SK-N-SH treated with all-trans-retinoic acid at 6 μM for 48 hours (cell line): ENCODE measurements at regions not wholly inside any gene's neighbourhood (a gene's known extent, or its start where the extent isn't known, plus 50 kb on each side); places are given as distances from the start of the nearest gene placed in this dataset.

Experiments
- ATAC-seq: fragments of 200-7000 bp; cut with Tn5 transposase; 3 replicates; pipeline ENCODE4 v1.9.1; 2020; ENCODE audit warnings: mild to moderate bottlenecking, moderate library complexity
- ARNTL ChIP-seq: fragments of 450-650 bp; formaldehyde crosslinking; IDR thresholded peaks from 2 replicates; pipeline ENCODE4 v1.5.0; 2020; ENCODE audit warnings: low read depth, mild to moderate bottlenecking, moderate library complexity, borderline replicate concordance
- BACH2 ChIP-seq: fragments of 250-450 bp; sonication (Bioruptor Pico); IDR thresholded peaks from 2 replicates; pipeline ENCODE4 v1.9.0; 2021; ENCODE audit warnings: mild to moderate bottlenecking, borderline replicate concordance
- CREB5 ChIP-seq: fragments of 250-450 bp; sonication (Bioruptor Pico); IDR thresholded peaks from 2 replicates; pipeline ENCODE4 v1.5.1; 2020; ENCODE audit warnings: low read depth, mild to moderate bottlenecking, moderate library complexity
- CSDC2 ChIP-seq: fragments of 250-450 bp; sonication (Bioruptor Pico); IDR thresholded peaks from 2 replicates; pipeline ENCODE4 v1.5.0; 2020; ENCODE audit warnings: mild to moderate bottlenecking, moderate library complexity
- CSRNP3 ChIP-seq: fragments of 250-450 bp; sonication (Bioruptor Pico); IDR thresholded peaks from 2 replicates; pipeline ENCODE4 v1.5.1; 2021; ENCODE audit warnings: mild to moderate bottlenecking, moderate library complexity
- ESRRG ChIP-seq: fragments of 250-450 bp; sonication (Bioruptor Pico); IDR thresholded peaks from 2 replicates; pipeline ENCODE4 v1.6.1; 2021; ENCODE audit warnings: mild to moderate bottlenecking
- GLIS3 ChIP-seq: fragments of 250-450 bp; sonication (Bioruptor Pico); IDR thresholded peaks from 2 replicates; pipeline ENCODE4 v1.5.0; 2020; ENCODE audit warnings: mild to moderate bottlenecking, moderate library complexity
- ISL1 ChIP-seq: fragments of 250-450 bp; sonication (Bioruptor Pico); IDR thresholded peaks from 2 replicates; pipeline ENCODE4 v2.1.2; 2022; ENCODE audit warnings: mild to moderate bottlenecking, moderate library complexity
- OSR1 ChIP-seq: fragments of 250-450 bp; sonication (Bioruptor Pico); IDR thresholded peaks from 2 replicates; pipeline ENCODE4 v1.8.0; 2022; ENCODE audit warnings: moderate library complexity, mild to moderate bottlenecking, inconsistent platforms
- PATZ1 ChIP-seq: fragments of 250-450 bp; sonication (Bioruptor Pico); IDR thresholded peaks from 2 replicates; pipeline ENCODE4 v1.8.0; 2020; ENCODE audit warnings: mild to moderate bottlenecking, moderate library complexity, borderline replicate concordance
- POU6F1 ChIP-seq: fragments of 250-450 bp; sonication (Bioruptor Pico); IDR thresholded peaks from 2 replicates; pipeline ENCODE4 v1.8.0; 2021; ENCODE audit warnings: low read depth, mild to moderate bottlenecking, moderate library complexity, borderline replicate concordance
- PPARA ChIP-seq: fragments of 250-450 bp; sonication (Bioruptor Pico); IDR thresholded peaks from 2 replicates; pipeline ENCODE4 v1.5.0; 2020; ENCODE audit warnings: mild to moderate bottlenecking, borderline replicate concordance
- RARB ChIP-seq: fragments of 250-450 bp; sonication (Bioruptor Pico); IDR thresholded peaks from 2 replicates; pipeline ENCODE4 v1.8.0; 2021; ENCODE audit warnings: mild to moderate bottlenecking, moderate library complexity
- SNAI2 ChIP-seq: fragments of 250-450 bp; sonication (Bioruptor Pico); IDR thresholded peaks from 2 replicates; pipeline ENCODE4 v1.5.0; 2020; ENCODE audit warnings: mild to moderate bottlenecking, moderate library complexity
- TCF4 ChIP-seq: fragments of 250-450 bp; sonication (Bioruptor Pico); IDR thresholded peaks from 2 replicates; pipeline ENCODE4 v1.8.0; 2021; ENCODE audit warnings: mild to moderate bottlenecking, moderate library complexity, borderline replicate concordance
- TOX ChIP-seq: fragments of 250-450 bp; sonication (Bioruptor Pico); IDR thresholded peaks from 2 replicates; pipeline ENCODE4 v1.8.0; 2021; ENCODE audit warnings: mild to moderate bottlenecking, moderate library complexity, borderline replicate concordance
- TSHZ2 ChIP-seq: fragments of 250-450 bp; sonication (Bioruptor Pico); IDR thresholded peaks from 2 replicates; pipeline ENCODE4 v1.5.0; 2020; ENCODE audit warnings: mild to moderate bottlenecking, moderate library complexity
- ZC3H10 ChIP-seq: fragments of 250-450 bp; sonication (Bioruptor Pico); IDR thresholded peaks from 2 replicates; pipeline ENCODE4 v1.5.1; 2021; ENCODE audit warnings: mild to moderate bottlenecking, moderate library complexity
- ZFP3 ChIP-seq: fragments of 250-450 bp; sonication (Bioruptor Pico); IDR thresholded peaks from 2 replicates; pipeline ENCODE4 v1.5.0; 2020; ENCODE audit warnings: mild to moderate bottlenecking, moderate library complexity
- ZFP30 ChIP-seq: fragments of 450-650 bp; formaldehyde crosslinking; IDR thresholded peaks from 2 replicates; pipeline ENCODE4 v1.5.0; 2022; ENCODE audit warnings: mild to moderate bottlenecking, moderate library complexity
- ZNF565 ChIP-seq: fragments of 450-650 bp; formaldehyde crosslinking; conservative IDR thresholded peaks from 2 replicates; pipeline ENCODE4 v1.5.0; 2020; ENCODE audit warnings: low read depth, mild to moderate bottlenecking, moderate library complexity
- ZNF70 ChIP-seq: fragments of 450-650 bp; formaldehyde crosslinking; IDR thresholded peaks from 2 replicates; pipeline ENCODE4 v1.5.0; 2020; ENCODE audit warnings: mild to moderate bottlenecking, moderate library complexity
- ZNF8 ChIP-seq: fragments of 450-650 bp; formaldehyde crosslinking; IDR thresholded peaks from 2 replicates; pipeline ENCODE4 v1.5.0; 2020; ENCODE audit warnings: mild to moderate bottlenecking, moderate library complexity

- ATAC-seq: no peak
- TF ChIP-seq ARNTL (no peak), ZC3H10 (CRISPR knock-in tag) (no peak), ZNF8 (CRISPR knock-in tag) (no peak), ZFP30 (CRISPR knock-in tag) (no peak), PATZ1 (no peak), ESRRG (CRISPR knock-in tag) (no peak), TOX (no peak), POU6F1 (CRISPR knock-in tag) (no peak), SNAI2 (no peak), ZNF70 (CRISPR knock-in tag) (no peak), BACH2 (no peak), GLIS3 (no peak), ZNF565 (no peak), TCF4 (CRISPR knock-in tag) (no peak), CREB5 (CRISPR knock-in tag) (no peak), PPARA (CRISPR knock-in tag) (no peak), TSHZ2 (CRISPR knock-in tag) (no peak), CSDC2 (CRISPR knock-in tag) (no peak), ZFP3 (CRISPR knock-in tag) (no peak)
Observed at GRCh38 chr10:78280604-78281003, 246.9 kb downstream of the RPS24 start.

- no peak for TF ChIP-seq POU6F1 (CRISPR knock-in tag)
- TF ChIP-seq SNAI2: no peak
- TF ChIP-seq ESRRG (CRISPR knock-in tag): no peak
- no peak for TF ChIP-seq CSRNP3 (CRISPR knock-in tag)
- no peak for TF ChIP-seq ARNTL
- TF ChIP-seq ZNF565: no peak
- TF ChIP-seq OSR1 (CRISPR knock-in tag): no peak
- no peak for TF ChIP-seq GLIS3
- TF ChIP-seq RARB (CRISPR knock-in tag): no peak
- no peak for TF ChIP-seq TSHZ2 (CRISPR knock-in tag)
- no peak for TF ChIP-seq PATZ1
- TF ChIP-seq ZFP30 (CRISPR knock-in tag): no peak
- no peak for TF ChIP-seq CSDC2 (CRISPR knock-in tag)
- no peak for TF ChIP-seq PPARA (CRISPR knock-in tag)
- TF ChIP-seq ZNF70 (CRISPR knock-in tag): no peak
- no peak for TF ChIP-seq TCF4 (CRISPR knock-in tag)
- no peak for TF ChIP-seq ZNF8 (CRISPR knock-in tag)
- TF ChIP-seq ISL1 (CRISPR knock-in tag): no peak
- no peak for TF ChIP-seq ZFP3 (CRISPR knock-in tag)
- no peak for ATAC-seq
Observed at GRCh38 chr10:78281627-78282026, 248.0 kb downstream of the RPS24 start.
